Effector CD4-positive, alpha-beta T cell (primary cell): ENCODE measurements at regions not wholly inside any gene's neighbourhood (a gene's known extent, or its start where the extent isn't known, plus 50 kb on each side); places are given as distances from the start of the nearest gene placed in this dataset.

ENCODE experiments used
- DNase-seq: peaks from one replicate; pipeline ENCODE4 v3.0.0-alpha.2; 2020

DNA sequence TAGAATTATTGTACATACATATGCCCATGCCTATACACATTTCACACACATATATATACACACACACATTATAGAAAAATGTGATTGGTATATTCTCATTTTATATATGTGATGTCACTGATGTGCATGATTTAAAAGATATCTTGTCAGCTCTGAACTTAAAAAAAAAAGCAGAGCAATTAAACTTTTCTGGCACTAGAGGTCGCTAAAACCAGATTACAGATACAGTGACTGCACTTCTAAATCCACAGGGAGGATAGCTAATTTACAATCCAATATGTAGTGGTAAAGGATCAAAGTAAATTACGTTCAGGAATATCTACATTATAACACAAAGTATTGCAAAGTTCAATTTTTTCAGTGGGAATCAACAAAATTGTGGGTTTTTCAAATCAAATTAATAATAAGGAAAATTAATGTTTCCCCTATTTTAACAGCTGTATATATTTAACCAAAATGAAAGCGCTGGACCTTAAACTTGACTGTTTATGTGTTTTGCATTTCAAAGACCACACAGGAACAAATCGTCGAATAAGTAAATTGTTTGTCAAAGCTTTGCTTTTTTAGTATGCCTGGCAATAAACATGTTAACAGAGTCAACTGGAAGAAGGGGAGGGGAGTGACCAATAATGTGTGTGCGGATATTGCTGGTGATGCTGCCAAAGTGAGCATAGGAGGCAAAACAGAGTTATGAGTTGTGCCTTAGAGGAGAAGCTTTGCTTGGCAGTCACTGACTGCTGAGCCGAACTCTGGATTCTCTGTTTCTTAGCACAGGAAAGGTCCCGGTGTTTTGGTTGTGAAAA is 1201.4 kb upstream of the C9orf72 start:
- DNase-seq, result no peak

DNA sequence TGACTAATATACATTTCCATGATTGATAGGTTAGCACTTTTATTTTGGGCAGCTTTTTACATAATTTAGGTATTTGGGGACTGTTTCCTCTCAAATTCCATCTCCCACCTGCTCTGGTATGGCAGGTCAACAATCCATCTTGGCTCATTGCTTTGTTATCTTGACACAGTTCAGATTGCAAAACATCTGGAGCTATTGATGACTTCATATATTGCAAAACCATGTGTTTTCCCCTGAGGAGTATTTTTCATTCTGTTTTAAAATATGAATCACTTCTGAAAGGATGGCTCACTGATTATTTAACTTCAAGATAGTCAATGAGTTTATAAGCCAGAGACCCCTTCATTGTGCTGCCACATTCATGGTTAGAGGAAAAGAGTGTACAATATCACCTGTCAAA is 1206.0 kb upstream of the C9orf72 start:
- no peak for DNase-seq

DNA sequence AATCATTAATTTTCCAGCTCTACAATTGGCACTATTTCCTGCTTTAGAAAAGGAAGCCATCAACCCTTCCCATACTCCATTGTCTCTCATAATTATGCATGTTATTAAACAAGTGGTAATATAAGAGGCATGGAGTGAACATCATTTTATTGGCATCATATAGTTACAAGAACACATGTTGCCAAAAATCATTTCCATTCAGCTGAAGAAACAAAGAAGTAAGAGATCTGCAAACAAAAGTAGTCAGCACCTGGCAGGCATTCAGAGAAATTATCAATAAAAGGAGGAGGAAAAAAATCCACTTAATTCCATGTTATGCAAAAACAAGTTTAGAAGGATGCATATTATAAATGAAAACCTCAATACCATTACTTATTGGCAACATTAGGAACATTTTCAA is 1208.2 kb upstream of the C9orf72 start:
- no peak for DNase-seq

DNA sequence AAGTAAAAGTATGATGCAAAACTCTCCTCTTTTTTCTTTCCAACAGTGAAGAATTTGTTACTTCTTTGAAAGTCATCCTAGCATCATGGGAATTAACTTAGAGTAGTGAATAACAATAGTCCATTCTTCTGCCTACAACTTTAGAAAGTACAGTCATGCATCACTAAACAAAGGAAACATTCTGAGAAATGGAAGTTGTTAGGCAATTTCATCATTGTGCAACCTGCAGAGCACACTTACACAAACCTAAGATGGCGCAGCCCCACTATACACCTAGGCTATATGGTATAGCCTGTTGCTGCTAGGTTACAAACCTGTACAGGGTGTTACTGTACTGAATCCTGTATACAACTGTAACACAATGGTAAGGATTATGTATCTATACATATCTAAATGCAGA is 1209.3 kb upstream of the C9orf72 start:
- no peak for DNase-seq

DNA sequence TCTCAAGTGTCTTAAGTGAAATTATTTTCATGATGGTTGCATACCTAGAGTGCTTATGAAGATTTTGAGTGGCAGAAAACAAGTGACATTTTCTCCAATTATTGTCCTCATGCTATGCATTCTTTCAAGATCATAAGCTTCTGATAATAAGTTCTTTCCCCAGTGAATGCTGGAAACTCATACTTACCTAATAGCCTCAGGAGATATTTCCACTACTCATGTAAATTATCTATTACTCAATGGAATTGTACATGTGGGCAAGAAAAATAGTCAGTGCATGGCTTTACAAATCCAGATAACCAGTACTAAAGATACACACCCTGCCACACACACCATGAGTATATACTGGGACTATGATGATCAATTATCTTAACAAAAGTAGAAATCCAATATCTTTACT is 1219.4 kb upstream of the C9orf72 start:
- no peak for DNase-seq

DNA sequence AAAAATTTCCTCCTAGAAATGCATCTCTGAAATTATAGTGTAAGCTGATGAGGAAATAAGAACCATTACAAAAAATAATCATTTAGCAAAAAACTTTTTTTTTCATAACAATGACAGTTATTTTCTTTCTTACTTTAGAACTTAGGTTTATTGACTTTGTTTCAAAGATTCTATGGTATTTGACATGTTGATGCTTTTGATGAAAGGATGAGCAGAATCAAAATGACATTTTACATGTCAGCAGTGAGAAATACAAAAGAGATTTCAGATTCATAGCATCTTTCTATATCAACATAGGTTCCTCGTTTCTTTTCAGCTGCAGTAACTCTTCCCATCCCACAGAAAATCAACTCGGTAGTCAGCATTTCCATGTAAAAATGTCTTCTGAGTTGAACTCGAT is 1226.6 kb upstream of the C9orf72 start:
- no peak for DNase-seq

DNA sequence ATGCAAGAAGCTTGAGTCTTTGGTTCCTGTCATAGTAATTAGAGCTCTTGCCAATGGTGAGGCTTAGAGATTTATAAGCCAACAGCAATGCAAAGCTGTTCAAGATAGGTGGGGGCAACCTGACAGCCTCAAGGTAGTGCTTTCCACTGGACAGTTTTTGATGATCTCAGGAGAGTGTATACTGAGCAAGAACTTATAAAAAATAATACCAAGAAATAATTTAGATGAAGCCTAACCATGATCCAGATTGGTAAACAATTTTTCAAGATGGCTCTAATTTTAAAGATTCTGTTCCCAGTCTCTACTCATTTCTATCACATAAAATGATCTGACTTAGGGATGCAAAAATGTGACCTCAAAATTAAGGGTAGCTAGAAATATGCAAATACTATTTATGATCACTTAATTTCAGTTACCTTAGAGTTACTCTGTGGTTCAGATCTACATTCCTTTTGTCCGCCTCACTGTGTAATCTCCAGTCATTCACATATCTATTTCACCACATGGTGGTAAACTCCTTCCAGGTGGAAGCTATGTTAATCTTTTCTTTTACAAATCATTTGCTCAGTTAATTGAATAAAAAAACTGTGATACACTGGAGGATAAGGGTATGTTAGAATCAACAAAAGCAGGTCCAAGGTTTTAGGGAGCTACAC is 1228.0 kb upstream of the C9orf72 start:
- DNase-seq, result no peak

DNA sequence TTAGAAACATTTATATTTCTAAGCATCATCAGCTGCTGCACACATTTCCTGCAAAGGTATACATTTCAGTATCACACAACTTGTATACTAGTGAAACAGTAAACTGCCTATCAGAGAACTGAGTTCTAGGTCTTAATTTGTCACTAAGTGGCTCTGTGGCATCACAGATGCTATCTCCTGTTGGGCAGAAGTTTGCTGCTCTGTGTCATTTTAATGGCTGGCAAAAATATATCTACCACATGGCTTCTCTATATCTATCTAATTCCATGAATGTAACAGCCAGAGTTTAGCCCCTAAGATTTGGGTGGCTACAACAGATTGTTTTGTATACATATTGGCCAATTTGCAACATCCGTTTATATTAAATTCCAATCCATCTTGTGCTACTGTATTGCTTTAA is 1231.9 kb upstream of the C9orf72 start:
- DNase-seq, result no peak

DNA sequence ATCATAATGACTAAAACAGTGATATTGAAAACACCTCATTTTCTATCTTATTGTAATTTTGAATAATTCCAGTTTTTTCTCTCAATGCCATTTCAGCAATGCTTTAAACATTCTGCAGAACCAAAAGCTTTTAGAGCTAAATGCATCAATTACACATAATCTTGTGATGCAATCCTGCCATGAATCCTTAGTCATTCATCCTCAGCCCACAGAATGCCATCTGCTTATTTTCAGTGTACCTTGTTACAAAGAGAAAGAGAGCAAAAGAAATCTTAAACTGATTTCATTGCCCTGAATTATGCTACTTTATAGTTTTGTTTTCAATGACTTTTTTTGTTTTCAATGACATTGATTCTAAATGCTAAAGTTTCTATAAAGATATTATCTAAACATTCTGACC is 1234.8 kb upstream of the C9orf72 start:
- DNase-seq, result no peak

DNA sequence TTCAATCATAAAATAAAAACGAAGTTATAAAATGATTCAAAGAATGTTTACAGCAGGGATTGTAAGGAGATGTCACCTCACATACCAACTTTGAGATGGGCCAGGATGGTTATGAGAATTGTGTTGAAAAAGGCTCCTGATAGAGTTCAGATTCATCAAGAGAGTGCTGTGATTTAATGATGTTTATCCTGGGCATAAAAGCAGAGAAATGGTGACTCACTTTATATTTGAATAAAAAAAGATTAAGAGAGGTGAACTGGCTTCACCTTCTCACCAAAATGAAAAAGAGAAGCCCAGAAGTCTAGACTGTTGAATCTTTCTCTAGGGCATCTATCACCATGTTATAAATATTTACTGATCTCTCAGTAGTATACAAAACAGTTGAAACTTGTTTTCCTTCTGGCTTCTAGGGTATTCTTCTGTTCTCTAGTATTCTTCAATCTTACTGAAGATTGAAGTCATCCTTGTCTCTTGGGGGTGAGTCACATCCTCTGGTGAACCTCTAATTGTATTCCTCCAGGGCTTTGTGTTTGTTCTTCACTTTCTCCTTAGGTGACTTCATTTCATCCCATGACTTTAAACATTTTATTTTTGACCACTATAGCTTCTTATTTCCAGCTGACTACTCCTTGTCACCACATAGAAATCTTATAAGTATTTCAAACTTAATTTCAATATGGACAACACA is 1237.3 kb upstream of the C9orf72 start:
- no peak for DNase-seq

DNA sequence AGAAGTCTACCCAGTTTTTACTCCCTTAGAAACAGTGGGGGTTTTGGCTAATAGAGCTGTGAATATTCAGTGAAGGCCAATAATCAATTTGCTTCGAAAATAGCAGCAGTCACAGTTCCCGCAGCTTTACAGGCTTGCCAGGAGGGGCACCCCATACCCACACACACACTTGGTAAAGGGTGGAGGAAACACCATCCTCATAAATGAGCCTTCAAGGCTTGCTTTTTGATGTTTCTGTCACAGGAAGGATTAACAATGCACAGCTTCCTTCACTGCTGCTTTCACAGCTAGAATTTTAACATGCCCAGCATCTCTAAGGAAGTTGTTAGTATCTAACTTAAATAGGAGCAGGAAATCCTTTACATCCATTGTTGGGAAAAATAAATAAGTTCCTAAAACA is 1247.5 kb upstream of the C9orf72 start:
- DNase-seq, result no peak

DNA sequence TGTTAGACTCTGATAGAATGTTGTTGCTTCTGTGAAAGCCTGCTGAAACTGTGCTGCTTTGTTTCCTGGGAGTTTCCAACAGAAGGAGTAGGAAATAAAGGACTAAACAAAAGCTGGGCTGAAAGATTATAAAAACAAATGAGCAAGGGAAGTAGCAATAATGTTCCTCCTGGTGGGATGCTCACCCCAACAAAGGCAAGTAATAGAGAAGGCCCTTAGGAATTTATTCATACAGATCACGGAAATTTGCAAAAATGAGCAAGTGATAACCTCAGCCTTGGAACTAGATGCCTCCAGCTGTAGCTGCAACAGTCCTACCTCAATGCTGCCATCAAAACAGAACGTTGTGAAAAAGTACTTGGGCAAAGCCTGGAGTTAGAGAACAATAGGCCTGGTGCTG is 1248.0 kb upstream of the C9orf72 start:
- DNase-seq, result no peak

DNA sequence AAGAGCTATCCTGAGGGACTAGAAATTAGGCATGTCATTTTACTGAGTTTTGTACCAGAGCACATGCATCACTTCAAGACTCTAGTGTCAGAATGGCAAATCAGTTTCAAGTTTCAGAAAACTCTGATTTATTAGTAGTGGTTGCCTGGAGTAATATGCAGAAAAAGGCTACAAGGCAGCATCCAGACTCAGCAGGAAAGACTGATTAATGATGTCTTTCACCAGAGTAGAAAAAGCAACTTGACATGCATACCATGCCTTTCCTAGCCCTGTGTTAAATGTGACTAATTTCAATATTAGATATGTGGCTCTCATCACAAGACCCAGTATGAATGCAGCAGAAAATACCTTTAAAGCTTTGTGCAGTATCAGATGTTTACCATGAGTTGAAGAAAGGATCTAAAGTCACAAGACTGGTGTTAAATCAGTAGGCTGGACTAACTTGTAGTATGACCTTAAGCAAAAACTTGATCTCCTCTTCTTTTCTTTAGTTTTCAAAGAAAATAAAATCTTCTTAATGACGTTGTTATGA is 1251.2 kb upstream of the C9orf72 start:
- DNase-seq, result no peak

DNA sequence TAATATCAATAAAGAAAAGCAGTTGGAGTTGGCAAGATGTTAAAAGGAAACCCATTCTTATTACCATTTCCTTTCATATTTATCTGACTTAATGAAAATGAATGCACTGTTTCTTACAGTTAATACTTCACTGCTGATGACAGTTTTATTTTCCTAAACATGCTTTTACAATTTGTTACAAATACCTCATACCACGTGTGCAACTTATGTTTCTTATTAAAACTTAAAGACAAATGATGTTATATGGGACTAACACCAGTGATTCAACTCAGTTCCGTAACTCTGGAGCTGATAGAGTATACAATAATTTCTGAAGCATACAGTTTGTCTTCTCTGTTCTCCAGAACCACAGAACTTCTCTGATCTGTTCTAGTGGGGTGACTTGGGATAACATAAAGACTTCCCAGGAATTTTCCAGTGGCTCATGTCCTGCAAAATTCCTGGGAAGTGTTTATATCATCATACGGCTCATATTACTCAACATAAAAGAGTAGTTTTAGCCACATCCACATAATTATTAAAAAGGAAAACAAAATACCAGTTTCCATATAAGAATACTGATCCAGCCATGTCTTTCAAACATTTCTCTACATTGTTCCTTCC is 1259.0 kb upstream of the C9orf72 start:
- no peak for DNase-seq

DNA sequence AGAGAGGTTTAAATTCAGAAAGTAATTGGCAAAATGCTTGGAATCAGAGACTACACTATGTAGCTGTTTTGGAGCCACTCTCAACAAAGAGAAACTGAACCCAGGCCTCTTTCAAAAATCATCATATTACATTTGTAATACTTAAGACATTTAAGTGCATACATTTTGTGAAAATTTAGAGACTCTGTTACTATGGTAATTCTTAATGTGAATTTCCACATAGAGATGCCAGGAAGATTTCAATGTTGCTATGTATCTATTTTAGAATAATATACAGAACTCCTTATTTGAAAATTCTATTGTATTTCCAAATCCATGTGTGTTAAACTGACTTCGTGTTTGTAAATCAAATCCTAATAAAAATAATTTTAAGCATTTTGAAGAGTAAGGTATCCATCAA is 1260.9 kb upstream of the C9orf72 start:
- DNase-seq, result no peak

DNA sequence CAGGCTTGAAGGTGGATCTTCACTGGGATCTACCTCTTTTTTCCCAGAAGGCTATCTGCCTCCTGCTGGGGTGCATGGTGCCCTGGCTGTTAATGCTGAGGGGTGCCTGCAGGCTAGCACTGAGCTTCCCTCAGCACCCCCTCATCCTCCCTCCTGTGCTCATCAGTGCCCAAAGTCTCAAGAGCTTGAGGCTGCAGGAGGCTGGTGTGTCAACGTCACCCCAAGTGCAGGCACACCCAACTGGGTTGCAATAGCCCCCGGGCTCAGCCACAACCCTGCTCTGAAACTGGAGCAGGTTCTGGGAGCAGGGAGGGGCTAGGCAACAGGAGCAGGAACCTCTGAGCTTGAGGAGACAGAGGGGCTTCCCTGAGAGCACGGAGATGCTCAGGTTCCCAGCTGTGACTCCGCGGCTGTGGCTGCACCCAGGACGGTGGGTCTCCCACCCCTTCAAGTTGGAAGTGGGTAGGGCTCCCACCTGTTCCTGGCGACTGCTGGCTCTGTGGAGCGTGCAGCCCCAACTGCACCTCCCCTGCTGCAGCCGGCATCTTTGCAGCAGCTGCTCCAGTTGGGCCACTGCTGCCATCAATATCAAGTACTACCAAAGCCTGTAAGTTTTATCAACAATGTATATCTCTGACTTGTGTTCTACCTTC is 1266.6 kb upstream of the C9orf72 start:
- peak; percentile 1 for DNase-seq

DNA sequence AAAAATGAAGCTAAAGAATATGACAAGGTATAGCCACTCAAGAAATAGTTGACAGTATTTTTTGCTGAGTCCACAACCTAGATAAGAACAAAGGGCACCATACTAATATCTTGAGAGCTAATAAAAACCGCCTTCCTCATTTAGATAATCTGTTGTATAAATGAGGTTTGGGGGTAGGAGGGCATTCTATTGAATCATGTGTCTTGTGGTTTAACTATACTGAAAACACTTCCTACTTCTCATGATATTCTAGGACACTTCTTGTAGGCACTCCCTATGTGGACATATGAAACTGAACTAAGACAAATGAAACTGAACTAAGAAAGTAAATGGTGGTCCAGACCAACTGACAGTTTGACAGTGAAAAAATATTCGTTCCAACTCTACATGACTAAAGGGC is 1268.5 kb upstream of the C9orf72 start:
- DNase-seq, result no peak

DNA sequence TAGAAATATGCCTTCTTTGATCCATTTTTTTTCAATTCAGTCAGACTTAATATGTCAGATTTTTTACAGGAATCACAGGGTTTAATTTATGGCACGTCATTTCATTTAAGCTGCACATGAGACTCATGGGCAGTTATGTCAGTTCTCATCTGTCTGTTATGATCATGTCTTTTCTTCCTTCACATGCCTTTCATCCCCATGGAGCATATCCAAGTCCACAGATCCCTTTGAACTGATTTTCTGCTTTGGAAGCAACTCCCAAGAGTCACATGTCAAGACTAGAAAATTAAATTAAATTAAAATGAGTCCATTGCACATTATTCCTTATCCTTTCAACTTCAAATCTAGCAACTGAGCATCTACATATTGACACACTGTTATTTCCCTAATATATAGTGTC is 1274.0 kb upstream of the C9orf72 start:
- DNase-seq, result no peak

DNA sequence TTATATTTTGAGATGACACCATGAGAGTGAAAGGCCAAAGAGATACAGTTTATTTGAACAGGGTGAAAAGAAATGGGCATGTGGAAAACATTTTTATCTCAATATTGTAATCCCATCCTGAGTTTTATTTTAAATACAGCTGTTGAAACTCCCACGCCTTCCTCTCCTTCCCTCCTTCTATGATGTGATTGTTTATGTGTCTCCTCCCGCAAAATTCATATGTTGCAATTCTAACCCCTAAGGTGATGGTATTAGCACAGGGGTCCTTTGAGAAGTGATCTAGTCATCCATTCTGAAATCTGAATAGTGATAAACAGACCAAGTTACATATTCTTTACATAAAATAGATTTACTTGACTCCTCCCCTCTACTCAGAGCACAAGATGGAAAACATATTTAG is 1275.4 kb upstream of the C9orf72 start:
- DNase-seq, result no peak

DNA sequence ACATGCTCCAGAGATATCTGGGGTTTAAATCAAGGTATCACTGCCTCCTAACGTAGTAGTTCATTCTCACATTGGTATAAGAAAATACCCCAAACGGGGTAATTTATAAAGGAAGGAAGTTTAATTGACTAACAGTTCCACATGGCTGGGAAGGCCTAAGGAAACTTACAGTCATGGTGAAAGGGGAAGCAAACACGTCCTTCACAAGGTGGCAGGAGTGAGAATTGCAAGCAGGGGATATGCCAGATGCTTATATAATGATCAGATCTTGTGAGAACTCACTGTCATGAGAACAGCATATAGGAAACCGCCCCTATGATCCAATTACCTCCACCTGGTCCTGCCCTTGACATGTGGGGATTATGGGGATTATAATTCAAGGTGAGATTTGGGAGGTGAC is 1280.2 kb upstream of the C9orf72 start:
- no peak for DNase-seq

DNA sequence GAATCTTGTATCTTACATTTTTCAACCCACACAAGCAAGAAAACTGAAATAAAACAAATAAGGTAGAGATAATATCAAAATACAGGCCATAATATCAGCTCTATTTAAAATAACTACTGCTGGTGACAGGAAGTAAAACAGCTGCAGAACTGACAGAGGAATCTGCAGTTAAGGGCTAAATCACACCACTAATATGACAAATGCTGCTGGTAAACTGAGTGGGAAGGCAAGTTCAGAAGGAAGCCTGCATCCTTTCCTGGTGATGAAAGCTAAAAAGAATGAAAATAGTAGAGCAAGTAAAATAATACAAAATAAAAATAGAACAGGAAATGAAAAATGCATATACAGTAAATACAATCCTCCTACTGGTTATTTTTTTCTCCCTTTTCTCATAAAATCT is 1293.7 kb upstream of the C9orf72 start:
- DNase-seq, result no peak

DNA sequence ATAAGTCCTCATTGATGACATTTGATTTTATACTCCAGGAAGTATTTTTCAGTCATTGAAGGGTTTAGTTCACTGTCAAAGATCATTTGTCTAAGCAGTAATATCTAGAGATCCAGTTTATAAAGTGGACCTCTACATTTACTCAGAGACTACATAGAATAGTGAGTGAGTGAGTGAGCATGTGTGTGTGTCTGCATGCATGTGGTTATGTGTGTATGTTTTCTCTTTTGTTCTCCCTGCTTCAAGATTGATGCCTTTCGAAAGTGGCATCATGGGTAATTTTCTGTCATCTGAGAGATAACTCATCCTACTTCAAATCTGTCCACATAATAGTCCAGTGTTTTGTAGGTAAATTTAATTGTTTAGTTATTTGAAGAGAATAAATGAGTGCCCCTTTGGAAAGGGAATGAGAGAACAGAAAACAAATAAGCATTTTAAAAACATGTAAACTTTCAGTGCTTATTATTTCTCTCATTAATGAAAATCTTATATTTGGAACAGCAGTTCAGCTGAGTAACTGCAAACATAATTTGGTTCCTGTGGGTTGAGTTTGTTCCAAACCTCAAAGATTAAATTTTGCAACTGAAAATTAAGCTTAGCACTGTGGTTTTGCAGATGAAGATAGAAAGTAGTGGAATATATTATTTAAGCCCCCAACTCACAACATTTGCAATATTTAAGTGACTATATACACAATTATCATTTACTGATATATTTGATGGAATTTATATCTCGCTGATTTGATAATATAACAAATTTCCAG is 1295.1 kb upstream of the C9orf72 start:
- no peak for DNase-seq
